ENCODE measurements at regions not wholly inside any gene's neighbourhood (a gene's known extent, or its start where the extent isn't known, plus 50 kb on each side); places are given as distances from the start of the nearest gene placed in this dataset.

DNA sequence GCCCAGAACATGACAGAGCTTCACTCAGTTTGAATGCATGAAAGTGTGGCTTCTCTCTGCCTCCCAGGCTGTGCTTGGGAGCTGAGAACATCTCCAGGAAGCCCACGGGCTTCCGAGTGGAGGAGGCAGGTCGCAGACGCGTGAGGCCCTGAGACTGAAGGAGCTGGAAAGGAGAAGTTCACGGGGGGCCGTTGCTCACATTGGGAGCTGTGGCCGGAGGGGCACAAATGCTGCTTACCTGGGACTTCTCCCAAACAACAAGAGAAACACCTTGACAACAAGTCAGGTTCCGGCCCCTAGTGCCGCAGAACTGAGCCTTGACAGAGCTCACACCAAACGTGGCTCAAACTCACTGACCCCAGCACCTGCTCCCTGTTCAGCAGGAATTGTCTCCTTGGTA, 207.0 kb downstream of the BRD1 start:
- DNase-seq: no peak

DNA sequence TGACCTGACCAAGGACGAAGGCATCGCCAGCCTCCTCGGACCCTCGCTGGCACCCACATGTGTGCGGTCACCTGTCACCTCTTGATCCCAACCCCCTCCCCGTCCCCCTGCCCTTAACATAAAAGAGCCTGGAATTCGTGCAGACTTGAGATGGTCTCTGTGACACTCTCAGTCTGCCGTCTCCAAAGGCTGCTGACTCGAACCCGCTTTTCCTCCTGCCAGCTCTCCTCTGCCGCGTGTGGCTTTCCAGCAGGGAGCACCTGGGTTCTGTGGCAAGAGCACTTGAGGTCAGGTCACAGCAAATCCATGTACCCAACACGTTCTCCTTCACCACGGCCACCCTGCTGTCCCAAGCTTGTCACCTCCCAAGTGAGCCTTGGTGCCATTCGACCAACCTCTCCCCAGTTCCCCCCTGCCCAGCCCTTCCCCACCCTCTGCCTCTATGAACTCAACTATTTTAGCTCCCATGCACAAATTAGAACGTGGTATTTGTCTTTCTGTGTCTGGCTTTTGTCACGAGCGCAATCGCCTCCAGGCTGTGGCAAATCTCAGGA, 207.6 kb downstream of the BRD1 start:
- no peak for DNase-seq

DNA sequence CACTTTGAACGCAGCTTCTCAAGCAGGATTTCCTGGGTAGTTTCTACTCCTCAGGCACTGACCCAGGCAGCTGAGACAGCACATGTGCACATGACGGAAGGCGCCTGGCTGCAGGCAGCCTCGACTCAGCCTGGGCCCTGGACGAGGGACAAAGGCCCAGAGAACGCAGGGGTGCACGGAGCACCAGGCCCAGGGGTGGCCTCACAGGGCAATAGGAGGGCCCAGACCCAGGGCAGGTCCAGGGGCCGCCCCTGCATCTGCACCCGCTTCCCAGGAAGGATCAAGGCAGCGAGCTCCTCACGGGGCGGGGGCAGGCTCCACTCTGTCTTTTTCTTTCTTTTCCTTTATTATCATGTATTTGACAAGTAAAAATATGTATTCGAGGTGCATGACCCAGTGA, 208.4 kb downstream of the BRD1 start:
- no peak for DNase-seq

DNA sequence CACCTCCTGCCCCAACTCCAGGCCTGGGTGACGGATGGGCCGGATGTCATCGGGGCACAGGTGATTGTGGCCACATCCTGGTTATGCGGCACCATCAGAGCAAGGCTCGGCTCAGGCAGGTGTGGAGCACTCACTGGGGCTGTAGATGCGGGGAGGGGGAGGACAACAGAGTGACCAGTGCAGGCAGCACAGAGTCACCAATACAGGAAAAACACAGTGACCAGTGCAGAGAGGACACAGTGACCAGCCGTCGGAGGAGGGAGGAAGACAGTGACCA, 209.1 kb downstream of the BRD1 start:
- DNase-seq: no peak

DNA sequence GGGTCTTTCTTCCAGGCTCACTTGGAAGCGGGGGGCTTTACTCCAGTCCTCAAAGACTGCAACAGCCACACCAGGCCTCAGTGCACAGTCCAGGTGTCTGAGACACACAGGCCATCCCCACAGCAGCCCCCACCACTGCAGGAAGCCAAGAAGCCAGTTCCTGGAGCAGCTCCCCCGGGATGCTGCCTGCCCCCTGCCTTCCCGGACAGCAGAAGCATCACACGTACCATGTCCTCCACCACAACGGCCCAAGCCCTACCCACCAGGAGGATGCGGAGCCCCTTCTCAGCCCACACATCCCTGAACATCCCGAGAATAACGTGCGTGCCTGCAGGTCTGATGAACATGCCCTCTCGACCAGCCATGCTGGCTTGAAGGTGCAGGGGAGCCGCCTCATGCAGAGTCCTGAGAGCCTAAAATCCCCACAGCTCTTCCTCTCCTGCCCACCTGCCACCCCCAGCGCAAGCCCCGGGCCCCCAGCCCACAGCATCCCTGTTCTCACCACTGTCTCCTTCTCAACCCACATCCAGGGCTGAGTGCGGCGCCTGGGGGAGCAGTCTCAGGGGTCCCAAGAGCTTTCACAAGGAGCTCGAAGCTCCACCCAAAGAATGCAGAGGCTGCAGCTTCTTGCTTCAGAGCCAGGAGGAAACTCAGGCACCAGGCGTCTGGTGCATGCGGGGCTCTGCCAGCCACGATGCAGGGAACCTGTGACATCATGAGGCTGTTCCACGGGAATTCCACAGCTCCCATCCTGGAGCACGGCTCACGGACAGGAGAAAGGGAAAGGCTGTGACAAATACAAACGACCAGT, 209.6 kb downstream of the BRD1 start:
- no peak for DNase-seq

- no peak for DNase-seq
These were observed 210.4 kb downstream of the BRD1 start for GRCh38 chr22:49617264-49617663.

- DNase-seq: no peak
These were observed 211.1 kb downstream of the BRD1 start for GRCh38 chr22:49616356-49617231.

DNA sequence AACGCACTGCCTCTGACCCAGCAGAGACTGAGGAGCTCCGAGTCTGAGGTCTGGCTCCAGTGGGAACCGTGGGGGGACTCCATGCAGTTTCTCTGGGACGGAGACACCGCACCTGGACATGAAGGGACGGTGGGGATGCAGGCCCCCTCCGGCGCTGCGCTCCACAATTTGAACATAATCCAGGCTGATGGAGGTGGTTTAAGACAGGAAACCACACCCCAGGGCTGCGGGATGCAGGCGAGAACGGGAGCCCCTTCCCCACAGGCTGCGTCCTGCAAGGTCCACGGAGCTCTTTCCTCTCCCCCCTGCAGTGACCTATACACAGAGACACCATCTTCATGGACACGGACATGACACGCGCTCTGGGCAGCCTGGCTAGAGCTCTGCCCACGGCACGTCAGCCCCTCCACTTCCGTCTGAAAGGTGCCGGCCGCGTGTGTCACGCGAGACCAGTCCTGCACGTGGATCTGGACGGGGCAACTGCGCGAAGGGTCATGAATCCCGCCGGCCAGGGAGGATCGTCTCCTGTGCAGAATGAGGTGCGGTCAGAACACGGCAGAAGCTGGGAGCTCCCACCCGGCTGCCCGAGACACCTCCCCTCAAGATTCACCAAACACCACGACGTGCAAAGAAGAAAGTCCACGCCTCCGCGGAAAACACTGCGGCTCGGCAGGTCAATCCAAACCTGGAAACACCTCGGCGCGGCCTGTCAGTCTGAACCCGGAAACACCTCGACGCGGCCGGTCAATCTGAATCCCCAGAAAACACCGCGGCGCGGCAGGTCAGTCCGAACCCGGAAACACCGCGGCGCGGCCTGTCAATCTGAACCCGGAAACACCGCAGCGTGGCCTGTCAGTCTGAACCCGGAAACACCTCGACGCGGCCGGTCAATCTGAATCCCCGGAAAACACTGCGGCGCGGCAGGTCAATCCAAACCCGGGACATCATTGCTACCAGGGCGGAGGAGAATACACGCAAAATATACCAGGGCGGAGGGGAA, 212.4 kb downstream of the BRD1 start:
- DNase-seq: no peak

- DNase-seq: no peak
These were observed 214.0 kb downstream of the BRD1 start for GRCh38 chr22:49613511-49614270.

- no peak for DNase-seq
These were observed 214.6 kb downstream of the BRD1 start for GRCh38 chr22:49613108-49613507.

GRCh38 chr22:49609207-49609876, 218.3 kb downstream of the BRD1 start:
- DNase-seq: no peak

DNA sequence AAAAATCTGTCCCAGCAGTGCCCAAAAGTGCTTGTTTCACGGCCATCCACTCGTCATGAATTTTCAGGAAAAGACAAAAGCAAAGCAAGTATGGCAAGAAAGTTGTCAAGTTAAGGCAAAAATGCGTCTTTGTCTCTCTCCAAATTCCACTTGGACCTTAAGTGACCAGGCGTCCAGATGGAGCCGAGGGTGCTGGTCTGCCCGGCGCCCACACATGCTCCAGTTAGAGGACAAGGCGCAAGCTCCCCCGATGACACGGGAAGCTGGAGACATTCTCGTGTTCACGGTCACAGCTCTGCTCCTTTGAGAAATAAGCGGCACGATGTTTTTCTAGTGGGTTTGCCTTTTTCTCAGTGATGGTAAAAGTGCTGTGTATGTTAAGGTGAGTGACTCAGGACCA, 219.0 kb downstream of the BRD1 start:
- no peak for DNase-seq

GRCh38 chr22:49608228-49608627, 219.4 kb downstream of the BRD1 start:
- no peak for DNase-seq

- no peak for DNase-seq
These were observed 219.9 kb downstream of the BRD1 start for GRCh38 chr22:49607821-49608220.

GRCh38 chr22:49606562-49607290, 220.9 kb downstream of the BRD1 start:
- DNase-seq: no peak

- DNase-seq: no peak
These were observed 222.9 kb downstream of the BRD1 start for GRCh38 chr22:49604732-49605302.

DNA sequence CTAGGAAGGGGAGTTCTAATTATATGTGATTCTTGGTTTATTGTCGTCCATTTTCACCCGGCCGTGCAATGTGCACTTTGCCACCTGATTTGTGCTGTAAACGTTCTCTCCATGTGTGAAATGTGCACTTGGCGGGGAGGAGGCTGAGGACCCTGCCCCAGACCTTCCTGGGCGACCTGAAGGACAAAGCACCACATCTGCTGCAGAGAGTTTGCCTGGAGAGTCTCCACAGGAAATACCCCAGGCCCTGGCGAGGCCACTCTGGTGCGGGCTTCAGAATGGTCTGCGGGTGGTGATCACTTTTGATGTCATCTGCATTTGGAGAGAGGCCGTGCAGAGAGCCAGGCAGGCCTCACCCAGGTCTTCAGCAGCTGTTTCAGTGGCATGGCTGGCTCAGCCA, 224.7 kb downstream of the BRD1 start:
- DNase-seq: no peak

GRCh38 chr22:49602481-49602880, 225.2 kb downstream of the BRD1 start:
- no peak for DNase-seq

GRCh38 chr22:49601614-49602321, 225.9 kb downstream of the BRD1 start:
- no peak for DNase-seq
